HEK293 (cell line): ENCODE measurements at regions not wholly inside any gene's neighbourhood (a gene's known extent, or its start where the extent isn't known, plus 50 kb on each side); places are given as distances from the start of the nearest gene placed in this dataset.

Source experiments
- GLIS2 ChIP-seq: fragments of 450-650 bp; formaldehyde crosslinking; IDR thresholded peaks from 2 replicates; pipeline ENCODE4 v1.5.1; 2016; ENCODE audit warnings: missing biosample characterization, missing genetic modification characterization
- KLF8 ChIP-seq: fragments of 450-650 bp; formaldehyde crosslinking; IDR thresholded peaks from 2 replicates; pipeline ENCODE4 v1.5.1; 2016; ENCODE audit warnings: missing biosample characterization, missing genetic modification characterization
- OSR2 ChIP-seq: fragments of 450-650 bp; formaldehyde crosslinking; IDR thresholded peaks from 2 replicates; pipeline ENCODE4 v1.5.1; 2016; ENCODE audit warnings: missing biosample characterization, missing genetic modification characterization
- SP7 ChIP-seq: fragments of 450-650 bp; formaldehyde crosslinking; IDR thresholded peaks from 2 replicates; pipeline ENCODE4 v1.5.1; 2016; ENCODE audit warnings: missing biosample characterization, missing genetic modification characterization
- TCF7L2 ChIP-seq: IDR thresholded peaks from 2 replicates; pipeline ENCODE4 v1.6.1; 2011; ENCODE audit warnings: low read depth, mild to moderate bottlenecking, inconsistent platforms, low read length, moderate library complexity, borderline replicate concordance
- TRIM28 ChIP-seq: IDR thresholded peaks from 2 replicates; pipeline ENCODE4 v1.6.1; 2011; ENCODE audit warnings: low read length, control low read depth, borderline replicate concordance
- ZBTB1 ChIP-seq: fragments of 450-650 bp; formaldehyde crosslinking; IDR thresholded peaks from 2 replicates; pipeline ENCODE4 v1.5.1; 2016; ENCODE audit warnings: missing biosample characterization, missing genetic modification characterization
- ZFP41 ChIP-seq: fragments of 450-650 bp; formaldehyde crosslinking; IDR thresholded peaks from 2 replicates; pipeline ENCODE4 v1.5.1; 2016; ENCODE audit warnings: missing biosample characterization, missing genetic modification characterization, borderline replicate concordance
- ZNF324 ChIP-seq: fragments of 450-650 bp; formaldehyde crosslinking; IDR thresholded peaks from 2 replicates; pipeline ENCODE4 v1.5.1; 2016; ENCODE audit warnings: missing biosample characterization, missing genetic modification characterization
- ZNF473 ChIP-seq: fragments of 450-650 bp; formaldehyde crosslinking; IDR thresholded peaks from 2 replicates; pipeline ENCODE4 v1.5.1; 2017; ENCODE audit warnings: missing biosample characterization, missing genetic modification characterization
- ZNF629 ChIP-seq: fragments of 450-650 bp; formaldehyde crosslinking; IDR thresholded peaks from 2 replicates; pipeline ENCODE4 v1.5.1; 2017; ENCODE audit warnings: missing biosample characterization, missing genetic modification characterization
- TF ChIP-seq, protein P1 (sequence below): fragments of 450-650 bp; formaldehyde crosslinking; conservative IDR thresholded peaks from 2 replicates; pipeline ENCODE4 v1.5.1; 2016; ENCODE audit warnings: low read depth, missing biosample characterization, missing genetic modification characterization
- TF ChIP-seq, protein P2 (sequence below): fragments of 450-650 bp; formaldehyde crosslinking; IDR thresholded peaks from 2 replicates; pipeline ENCODE4 v1.5.1; 2016; ENCODE audit warnings: missing biosample characterization, missing genetic modification characterization
- TF ChIP-seq, protein P3 (sequence below): fragments of 450-650 bp; formaldehyde crosslinking; IDR thresholded peaks from 2 replicates; pipeline ENCODE4 v1.5.1; 2016; ENCODE audit warnings: missing biosample characterization, missing genetic modification characterization
- TF ChIP-seq, protein P4 (sequence below): fragments of 450-650 bp; formaldehyde crosslinking; IDR thresholded peaks from 2 replicates; pipeline ENCODE4 v1.5.1; 2016; ENCODE audit warnings: missing biosample characterization, missing genetic modification characterization
- TF ChIP-seq, protein P5 (sequence below): fragments of 450-650 bp; formaldehyde crosslinking; IDR thresholded peaks from 2 replicates; pipeline ENCODE4 v1.5.1; 2017; ENCODE audit warnings: missing biosample characterization, missing genetic modification characterization
- TF ChIP-seq, protein P6 (sequence below): fragments of 450-650 bp; formaldehyde crosslinking; IDR thresholded peaks from 2 replicates; pipeline ENCODE4 v1.5.1; 2017; ENCODE audit warnings: missing biosample characterization, missing genetic modification characterization
- TF ChIP-seq, protein P7 (sequence below): fragments of 450-650 bp; formaldehyde crosslinking; IDR thresholded peaks from 2 replicates; pipeline ENCODE4 v1.5.1; 2016; ENCODE audit warnings: missing biosample characterization, missing genetic modification characterization, borderline replicate concordance
- TF ChIP-seq, protein P8 (sequence below): fragments of 450-650 bp; formaldehyde crosslinking; IDR thresholded peaks from 2 replicates; pipeline ENCODE4 v1.5.1; 2016; ENCODE audit warnings: missing biosample characterization, missing genetic modification characterization

DNA sequence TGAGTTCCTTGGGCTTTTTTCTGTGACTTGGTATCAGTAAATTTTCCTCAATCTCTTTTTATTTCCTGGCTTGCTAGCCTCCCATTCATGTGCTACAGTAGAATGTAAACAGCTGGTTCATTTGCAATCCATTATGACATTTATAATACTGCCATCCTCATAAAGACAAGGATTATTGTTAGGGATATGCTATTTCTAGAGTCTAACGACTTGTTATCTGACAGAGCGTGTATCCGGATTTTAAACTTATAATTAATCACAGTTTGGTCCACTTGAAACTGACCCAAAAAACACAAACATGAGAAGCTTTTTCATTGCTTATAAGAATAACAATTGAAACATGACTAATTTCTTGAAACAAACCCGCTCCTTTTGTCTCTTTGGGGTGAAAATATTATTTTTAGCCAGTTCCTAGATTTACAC is 585.8 kb downstream of the TLE4 start (continued):
- TF ChIP-seq, protein P1, sequence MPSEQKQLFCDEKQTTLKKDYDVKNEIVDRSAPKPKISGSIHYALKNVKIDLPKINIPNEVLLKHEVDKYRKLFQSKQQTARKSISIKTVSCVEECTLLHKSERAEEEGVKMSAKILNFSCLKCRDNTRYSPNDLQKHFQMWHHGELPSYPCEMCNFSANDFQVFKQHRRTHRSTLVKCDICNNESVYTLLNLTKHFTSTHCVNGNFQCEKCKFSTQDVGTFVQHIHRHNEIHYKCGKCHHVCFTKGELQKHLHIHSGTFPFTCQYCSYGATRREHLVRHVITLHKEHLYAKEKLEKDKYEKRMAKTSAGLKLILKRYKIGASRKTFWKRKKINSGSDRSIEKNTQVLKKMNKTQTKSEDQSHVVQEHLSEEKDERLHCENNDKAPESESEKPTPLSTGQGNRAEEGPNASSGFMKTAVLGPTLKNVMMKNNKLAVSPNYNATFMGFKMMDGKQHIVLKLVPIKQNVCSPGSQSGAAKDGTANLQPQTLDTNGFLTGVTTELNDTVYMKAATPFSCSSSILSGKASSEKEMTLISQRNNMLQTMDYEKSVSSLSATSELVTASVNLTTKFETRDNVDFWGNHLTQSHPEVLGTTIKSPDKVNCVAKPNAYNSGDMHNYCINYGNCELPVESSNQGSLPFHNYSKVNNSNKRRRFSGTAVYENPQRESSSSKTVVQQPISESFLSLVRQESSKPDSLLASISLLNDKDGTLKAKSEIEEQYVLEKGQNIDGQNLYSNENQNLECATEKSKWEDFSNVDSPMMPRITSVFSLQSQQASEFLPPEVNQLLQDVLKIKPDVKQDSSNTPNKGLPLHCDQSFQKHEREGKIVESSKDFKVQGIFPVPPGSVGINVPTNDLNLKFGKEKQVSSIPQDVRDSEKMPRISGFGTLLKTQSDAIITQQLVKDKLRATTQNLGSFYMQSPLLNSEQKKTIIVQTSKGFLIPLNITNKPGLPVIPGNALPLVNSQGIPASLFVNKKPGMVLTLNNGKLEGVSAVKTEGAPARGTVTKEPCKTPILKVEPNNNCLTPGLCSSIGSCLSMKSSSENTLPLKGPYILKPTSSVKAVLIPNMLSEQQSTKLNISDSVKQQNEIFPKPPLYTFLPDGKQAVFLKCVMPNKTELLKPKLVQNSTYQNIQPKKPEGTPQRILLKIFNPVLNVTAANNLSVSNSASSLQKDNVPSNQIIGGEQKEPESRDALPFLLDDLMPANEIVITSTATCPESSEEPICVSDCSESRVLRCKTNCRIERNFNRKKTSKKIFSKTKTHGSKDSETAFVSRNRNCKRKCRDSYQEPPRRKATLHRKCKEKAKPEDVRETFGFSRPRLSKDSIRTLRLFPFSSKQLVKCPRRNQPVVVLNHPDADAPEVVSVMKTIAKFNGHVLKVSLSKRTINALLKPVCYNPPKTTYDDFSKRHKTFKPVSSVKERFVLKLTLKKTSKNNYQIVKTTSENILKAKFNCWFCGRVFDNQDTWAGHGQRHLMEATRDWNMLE (tag by site-specific recombination), result no peak
- TF ChIP-seq, protein P2, sequence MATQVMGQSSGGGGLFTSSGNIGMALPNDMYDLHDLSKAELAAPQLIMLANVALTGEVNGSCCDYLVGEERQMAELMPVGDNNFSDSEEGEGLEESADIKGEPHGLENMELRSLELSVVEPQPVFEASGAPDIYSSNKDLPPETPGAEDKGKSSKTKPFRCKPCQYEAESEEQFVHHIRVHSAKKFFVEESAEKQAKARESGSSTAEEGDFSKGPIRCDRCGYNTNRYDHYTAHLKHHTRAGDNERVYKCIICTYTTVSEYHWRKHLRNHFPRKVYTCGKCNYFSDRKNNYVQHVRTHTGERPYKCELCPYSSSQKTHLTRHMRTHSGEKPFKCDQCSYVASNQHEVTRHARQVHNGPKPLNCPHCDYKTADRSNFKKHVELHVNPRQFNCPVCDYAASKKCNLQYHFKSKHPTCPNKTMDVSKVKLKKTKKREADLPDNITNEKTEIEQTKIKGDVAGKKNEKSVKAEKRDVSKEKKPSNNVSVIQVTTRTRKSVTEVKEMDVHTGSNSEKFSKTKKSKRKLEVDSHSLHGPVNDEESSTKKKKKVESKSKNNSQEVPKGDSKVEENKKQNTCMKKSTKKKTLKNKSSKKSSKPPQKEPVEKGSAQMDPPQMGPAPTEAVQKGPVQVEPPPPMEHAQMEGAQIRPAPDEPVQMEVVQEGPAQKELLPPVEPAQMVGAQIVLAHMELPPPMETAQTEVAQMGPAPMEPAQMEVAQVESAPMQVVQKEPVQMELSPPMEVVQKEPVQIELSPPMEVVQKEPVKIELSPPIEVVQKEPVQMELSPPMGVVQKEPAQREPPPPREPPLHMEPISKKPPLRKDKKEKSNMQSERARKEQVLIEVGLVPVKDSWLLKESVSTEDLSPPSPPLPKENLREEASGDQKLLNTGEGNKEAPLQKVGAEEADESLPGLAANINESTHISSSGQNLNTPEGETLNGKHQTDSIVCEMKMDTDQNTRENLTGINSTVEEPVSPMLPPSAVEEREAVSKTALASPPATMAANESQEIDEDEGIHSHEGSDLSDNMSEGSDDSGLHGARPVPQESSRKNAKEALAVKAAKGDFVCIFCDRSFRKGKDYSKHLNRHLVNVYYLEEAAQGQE (tag by site-specific recombination), result no peak
- TF ChIP-seq KLF8 (peak; percentile 38; the same call in 1 of the 2 replicates), OSR2 (peak; percentile 90), ZNF473 (tag by site-specific recombination) (no peak), GLIS2 (no peak), ZNF629 (tag by site-specific recombination) (peak; percentile 50), ZBTB1 (tag by site-specific recombination) (peak; percentile 64; the same call in 1 of the 2 replicates), SP7 (tag by site-specific recombination) (peak; percentile 16; the same call in 1 of the 2 replicates), TCF7L2 (peak; percentile 96), ZNF324 (no peak), ZFP41 (tag by site-specific recombination) (no peak), TRIM28 (peak; percentile 44; the same call in 1 of the 2 replicates)
- TF ChIP-seq, protein P3, sequence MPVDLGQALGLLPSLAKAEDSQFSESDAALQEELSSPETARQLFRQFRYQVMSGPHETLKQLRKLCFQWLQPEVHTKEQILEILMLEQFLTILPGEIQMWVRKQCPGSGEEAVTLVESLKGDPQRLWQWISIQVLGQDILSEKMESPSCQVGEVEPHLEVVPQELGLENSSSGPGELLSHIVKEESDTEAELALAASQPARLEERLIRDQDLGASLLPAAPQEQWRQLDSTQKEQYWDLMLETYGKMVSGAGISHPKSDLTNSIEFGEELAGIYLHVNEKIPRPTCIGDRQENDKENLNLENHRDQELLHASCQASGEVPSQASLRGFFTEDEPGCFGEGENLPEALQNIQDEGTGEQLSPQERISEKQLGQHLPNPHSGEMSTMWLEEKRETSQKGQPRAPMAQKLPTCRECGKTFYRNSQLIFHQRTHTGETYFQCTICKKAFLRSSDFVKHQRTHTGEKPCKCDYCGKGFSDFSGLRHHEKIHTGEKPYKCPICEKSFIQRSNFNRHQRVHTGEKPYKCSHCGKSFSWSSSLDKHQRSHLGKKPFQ, result peak; percentile 61; the same call in 1 of the 2 replicates
- TF ChIP-seq, protein P4, sequence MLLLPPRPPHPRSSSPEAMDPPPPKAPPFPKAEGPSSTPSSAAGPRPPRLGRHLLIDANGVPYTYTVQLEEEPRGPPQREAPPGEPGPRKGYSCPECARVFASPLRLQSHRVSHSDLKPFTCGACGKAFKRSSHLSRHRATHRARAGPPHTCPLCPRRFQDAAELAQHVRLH, result peak; percentile 78; the same call in 1 of the 2 replicates
- TF ChIP-seq, protein P5, sequence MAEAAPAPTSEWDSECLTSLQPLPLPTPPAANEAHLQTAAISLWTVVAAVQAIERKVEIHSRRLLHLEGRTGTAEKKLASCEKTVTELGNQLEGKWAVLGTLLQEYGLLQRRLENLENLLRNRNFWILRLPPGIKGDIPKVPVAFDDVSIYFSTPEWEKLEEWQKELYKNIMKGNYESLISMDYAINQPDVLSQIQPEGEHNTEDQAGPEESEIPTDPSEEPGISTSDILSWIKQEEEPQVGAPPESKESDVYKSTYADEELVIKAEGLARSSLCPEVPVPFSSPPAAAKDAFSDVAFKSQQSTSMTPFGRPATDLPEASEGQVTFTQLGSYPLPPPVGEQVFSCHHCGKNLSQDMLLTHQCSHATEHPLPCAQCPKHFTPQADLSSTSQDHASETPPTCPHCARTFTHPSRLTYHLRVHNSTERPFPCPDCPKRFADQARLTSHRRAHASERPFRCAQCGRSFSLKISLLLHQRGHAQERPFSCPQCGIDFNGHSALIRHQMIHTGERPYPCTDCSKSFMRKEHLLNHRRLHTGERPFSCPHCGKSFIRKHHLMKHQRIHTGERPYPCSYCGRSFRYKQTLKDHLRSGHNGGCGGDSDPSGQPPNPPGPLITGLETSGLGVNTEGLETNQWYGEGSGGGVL (tag by site-specific recombination), result no peak
- TF ChIP-seq, protein P6, sequence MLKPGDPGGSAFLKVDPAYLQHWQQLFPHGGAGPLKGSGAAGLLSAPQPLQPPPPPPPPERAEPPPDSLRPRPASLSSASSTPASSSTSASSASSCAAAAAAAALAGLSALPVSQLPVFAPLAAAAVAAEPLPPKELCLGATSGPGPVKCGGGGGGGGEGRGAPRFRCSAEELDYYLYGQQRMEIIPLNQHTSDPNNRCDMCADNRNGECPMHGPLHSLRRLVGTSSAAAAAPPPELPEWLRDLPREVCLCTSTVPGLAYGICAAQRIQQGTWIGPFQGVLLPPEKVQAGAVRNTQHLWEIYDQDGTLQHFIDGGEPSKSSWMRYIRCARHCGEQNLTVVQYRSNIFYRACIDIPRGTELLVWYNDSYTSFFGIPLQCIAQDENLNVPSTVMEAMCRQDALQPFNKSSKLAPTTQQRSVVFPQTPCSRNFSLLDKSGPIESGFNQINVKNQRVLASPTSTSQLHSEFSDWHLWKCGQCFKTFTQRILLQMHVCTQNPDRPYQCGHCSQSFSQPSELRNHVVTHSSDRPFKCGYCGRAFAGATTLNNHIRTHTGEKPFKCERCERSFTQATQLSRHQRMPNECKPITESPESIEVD (tag by site-specific recombination), result peak; percentile 92
- TF ChIP-seq, protein P7, sequence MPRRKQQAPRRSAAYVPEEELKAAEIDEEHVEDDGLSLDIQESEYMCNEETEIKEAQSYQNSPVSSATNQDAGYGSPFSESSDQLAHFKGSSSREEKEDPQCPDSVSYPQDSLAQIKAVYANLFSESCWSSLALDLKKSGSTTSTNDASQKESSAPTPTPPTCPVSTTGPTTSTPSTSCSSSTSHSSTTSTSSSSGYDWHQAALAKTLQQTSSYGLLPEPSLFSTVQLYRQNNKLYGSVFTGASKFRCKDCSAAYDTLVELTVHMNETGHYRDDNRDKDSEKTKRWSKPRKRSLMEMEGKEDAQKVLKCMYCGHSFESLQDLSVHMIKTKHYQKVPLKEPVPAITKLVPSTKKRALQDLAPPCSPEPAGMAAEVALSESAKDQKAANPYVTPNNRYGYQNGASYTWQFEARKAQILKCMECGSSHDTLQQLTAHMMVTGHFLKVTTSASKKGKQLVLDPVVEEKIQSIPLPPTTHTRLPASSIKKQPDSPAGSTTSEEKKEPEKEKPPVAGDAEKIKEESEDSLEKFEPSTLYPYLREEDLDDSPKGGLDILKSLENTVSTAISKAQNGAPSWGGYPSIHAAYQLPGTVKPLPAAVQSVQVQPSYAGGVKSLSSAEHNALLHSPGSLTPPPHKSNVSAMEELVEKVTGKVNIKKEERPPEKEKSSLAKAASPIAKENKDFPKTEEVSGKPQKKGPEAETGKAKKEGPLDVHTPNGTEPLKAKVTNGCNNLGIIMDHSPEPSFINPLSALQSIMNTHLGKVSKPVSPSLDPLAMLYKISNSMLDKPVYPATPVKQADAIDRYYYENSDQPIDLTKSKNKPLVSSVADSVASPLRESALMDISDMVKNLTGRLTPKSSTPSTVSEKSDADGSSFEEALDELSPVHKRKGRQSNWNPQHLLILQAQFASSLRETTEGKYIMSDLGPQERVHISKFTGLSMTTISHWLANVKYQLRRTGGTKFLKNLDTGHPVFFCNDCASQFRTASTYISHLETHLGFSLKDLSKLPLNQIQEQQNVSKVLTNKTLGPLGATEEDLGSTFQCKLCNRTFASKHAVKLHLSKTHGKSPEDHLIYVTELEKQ (tag by site-specific recombination), result no peak
- TF ChIP-seq, protein P8, sequence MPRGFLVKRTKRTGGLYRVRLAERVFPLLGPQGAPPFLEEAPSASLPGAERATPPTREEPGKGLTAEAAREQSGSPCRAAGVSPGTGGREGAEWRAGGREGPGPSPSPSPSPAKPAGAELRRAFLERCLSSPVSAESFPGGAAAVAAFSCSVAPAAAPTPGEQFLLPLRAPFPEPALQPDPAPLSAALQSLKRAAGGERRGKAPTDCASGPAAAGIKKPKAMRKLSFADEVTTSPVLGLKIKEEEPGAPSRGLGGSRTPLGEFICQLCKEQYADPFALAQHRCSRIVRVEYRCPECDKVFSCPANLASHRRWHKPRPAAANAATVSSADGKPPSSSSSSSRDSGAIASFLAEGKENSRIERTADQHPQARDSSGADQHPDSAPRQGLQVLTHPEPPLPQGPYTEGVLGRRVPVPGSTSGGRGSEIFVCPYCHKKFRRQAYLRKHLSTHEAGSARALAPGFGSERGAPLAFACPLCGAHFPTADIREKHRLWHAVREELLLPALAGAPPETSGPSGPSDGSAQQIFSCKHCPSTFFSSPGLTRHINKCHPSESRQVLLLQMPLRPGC (tag by site-specific recombination), result peak; percentile 77
